ENCODE measurements at regions not wholly inside any gene's neighbourhood (a gene's known extent, or its start where the extent isn't known, plus 50 kb on each side); places are given as distances from the start of the nearest gene placed in this dataset.

- TF ChIP-seq POLR2A (IDR thresholded peaks at IDR 0.05), result no peak
- TF ChIP-seq CTCF (IDR thresholded peaks at IDR 0.05), result no peak
These were observed 181.5 kb downstream of the GUCY2F start for GRCh38 chrX:109300415-109300814.
